Vagina (tissue), 2 donors: ENCODE measurements at regions not wholly inside any gene's neighbourhood (a gene's known extent, or its start where the extent isn't known, plus 50 kb on each side); places are given as distances from the start of the nearest gene placed in this dataset.

ENCODE experiments used
- CTCF ChIP-seq, 3 experiments: fragments of 450-650 bp in 2 of 3; fragments of 200-600 bp in 1 of 3; sonication (generic) in 1 of 3; IDR thresholded peaks; one replicate each; pipeline ENCODE4 v1.5.1; 2017 to 2019; ENCODE audit warnings: antibody characterized with exemption in 3 of 3, mild to moderate bottlenecking in 2 of 3, moderate library complexity in 2 of 3
- POLR2AphosphoS5 ChIP-seq, 2 donors: sonication (generic); formaldehyde crosslinking; IDR thresholded peaks; one replicate each; pipeline ENCODE4 v1.9.0; 2017; ENCODE audit warnings: antibody characterized with exemption in 2 of 2, mild to moderate bottlenecking in 2 of 2, low read depth in 1 of 2; ENCODE audit not compliant: insufficient read depth in 1 of 2

- TF ChIP-seq POLR2AphosphoS5 (IDR thresholded peaks at IDR 0.05; ENCODE audit: insufficient read depth in 1 of 2, low read depth in 1 of 2) = no peak
- no peak for TF ChIP-seq CTCF (IDR thresholded peaks at IDR 0.05)
Measured at GRCh38 chr13:62336507-62336906, 920.9 kb upstream of the PCDH20 start.
